IPS-11a (cell line): ENCODE measurements at regions not wholly inside any gene's neighbourhood (a gene's known extent, or its start where the extent isn't known, plus 50 kb on each side); places are given as distances from the start of the nearest gene placed in this dataset.
"Not testable (repeated sequence)": the region's sequence is repeated elsewhere in the genome, so short reads cannot be mapped to it uniquely, and the experiment has no call there.

Source experiments
- H3K4me3 ChIP-seq: one replicate; pipeline ENCODE4 v1.5.1; 2013; ENCODE audit warnings: low read depth, low read length, control low read depth

DNA sequence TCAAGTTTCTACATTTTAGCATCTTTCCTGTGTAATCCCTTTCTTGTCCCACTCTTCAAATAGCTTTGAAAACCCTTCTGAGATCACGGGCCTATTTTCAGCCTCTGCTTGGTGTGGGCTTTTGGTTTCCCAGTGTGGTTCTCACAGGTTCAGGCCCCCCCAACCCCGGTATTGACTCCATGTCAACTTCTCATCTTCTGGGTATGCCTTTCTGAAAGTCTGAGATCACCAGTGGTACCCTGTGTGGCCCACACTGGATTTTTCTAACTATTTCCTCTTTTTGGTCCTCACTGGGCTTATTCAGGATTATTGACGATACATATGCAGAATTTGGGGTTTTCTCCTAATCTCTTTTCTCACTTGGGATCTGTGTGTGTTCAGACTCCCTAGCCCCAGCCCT lies 146.9 kb upstream of the PLGLB2 start:
- not testable (repeated sequence) for H3K4me3 ChIP-seq

DNA sequence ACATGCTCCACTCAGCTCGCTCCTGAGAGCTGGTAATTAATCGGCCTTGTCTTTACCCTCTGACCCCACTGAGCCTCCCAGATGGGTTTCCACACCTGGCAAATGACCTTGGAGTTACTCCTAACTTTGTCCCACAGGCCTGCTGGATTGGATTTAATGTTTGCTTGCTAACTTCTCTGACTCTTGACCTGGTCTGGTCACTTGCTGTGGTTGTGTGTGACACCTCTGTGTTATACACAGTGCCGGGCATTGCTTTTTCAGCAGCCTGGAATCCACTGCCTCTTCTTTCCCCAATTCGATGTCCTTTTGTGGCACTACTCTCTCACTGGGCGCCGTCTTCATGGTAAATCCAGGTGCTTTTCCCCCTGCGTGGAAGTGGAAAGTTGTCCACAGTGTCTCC lies 145.8 kb upstream of the PLGLB2 start:
- H3K4me3 ChIP-seq: not testable (repeated sequence)

DNA sequence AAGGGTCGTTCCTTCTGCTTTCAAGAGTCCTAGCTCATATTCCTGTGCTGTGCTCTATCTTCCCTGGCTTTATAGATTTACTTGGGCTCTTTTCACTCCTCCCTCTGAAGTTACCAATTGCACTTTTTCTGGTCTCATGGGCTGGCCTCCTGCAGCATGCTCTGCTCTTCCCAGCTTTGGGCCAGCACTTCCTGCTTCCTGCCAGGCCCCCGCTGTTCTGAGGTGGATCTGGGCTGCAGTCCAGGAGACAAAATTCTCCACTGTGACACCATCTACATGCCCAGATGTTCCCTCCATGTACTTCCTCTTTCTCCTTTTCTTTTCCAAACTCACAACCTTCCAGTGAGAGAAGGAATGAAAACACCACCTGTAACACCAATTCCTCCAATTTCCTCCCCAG lies 145.2 kb upstream of the PLGLB2 start:
- H3K4me3 ChIP-seq: not testable (repeated sequence)

DNA sequence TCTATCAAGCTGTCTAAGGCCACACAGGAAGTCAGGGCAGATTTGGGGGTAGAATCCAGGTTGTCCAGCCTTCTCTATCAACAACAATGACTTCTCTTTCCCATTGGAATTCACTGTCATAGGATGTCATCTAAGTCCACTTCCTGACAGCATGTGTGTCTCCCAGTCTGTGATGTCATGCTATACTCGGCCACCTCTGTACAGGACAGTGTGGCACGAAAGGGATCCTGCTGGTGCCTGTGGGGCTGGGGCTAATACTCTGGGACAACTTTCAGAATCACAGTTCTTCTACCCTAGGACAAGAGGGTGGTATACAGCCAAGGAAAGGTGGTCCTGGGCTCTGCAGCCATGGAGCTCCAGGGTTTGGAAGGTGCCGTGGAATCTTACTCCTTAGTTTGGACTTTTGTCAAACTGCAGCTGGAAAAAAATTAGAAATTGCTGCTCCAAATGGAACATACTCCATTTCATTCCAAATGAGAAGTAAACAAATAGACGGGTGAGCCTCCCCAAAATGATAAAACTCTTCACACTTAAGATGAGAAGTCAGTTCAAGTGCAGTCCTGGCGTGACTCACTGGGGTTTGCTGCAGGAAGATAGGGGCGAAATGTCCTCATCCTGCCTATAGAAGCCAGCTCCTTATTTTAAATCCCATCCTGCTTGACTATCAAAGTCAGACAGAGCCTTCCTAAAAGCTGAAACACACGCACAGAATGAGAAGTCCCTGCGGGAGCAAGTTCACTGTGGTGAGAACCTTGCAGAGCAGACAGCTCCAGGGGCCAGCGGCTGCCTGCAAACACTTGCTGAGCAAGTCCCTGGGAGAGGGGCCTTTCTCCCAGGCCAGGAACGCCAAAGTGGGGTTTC lies 144.2 kb upstream of the PLGLB2 start:
- H3K4me3 ChIP-seq: not testable (repeated sequence)

DNA sequence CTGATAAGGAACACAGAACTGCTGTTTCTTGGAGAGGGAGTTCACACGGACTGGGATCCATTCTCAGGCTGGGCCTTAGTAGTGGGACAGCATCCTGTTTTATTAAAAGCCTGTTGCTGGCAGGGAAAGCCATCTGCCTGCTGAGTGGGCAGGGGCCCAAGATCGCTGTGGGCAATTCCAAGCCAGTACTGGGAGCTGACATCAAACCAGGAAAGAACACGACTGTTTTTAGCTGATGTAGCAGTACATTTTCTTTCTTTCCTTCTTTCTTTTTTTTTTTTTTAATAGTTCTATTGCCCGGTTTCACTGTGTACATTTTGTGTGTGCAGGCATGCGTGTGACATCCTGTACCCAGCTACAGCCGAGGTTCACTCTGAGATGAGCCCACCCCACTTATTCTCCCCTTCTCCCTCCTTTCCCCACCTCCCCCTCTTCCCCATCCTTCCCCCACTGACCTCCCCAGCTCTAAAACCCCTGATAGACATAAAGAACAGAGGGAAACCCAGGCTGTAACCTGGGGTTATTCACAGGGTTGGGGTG lies 143.5 kb upstream of the PLGLB2 start:
- H3K4me3 ChIP-seq: not testable (repeated sequence)

DNA sequence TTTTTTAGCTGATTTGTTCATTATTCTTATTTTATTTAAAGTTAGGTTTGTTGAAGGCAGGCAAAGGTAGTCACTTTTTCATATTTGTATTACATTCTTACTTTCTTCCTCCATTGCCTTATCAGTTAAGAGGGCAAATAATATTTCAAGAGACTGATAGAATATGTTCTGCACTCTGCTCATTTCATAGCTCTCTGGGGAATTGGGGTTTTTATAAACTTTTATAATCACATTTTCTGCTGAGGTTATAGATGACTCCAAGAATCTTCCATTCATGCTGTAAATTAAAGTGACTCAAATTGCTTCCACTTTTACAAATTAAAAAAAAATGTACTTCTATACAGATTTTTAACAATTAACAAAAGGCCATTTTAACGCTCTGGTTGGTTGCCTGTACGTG lies 142.9 kb upstream of the PLGLB2 start:
- H3K4me3 ChIP-seq: not testable (repeated sequence)

DNA sequence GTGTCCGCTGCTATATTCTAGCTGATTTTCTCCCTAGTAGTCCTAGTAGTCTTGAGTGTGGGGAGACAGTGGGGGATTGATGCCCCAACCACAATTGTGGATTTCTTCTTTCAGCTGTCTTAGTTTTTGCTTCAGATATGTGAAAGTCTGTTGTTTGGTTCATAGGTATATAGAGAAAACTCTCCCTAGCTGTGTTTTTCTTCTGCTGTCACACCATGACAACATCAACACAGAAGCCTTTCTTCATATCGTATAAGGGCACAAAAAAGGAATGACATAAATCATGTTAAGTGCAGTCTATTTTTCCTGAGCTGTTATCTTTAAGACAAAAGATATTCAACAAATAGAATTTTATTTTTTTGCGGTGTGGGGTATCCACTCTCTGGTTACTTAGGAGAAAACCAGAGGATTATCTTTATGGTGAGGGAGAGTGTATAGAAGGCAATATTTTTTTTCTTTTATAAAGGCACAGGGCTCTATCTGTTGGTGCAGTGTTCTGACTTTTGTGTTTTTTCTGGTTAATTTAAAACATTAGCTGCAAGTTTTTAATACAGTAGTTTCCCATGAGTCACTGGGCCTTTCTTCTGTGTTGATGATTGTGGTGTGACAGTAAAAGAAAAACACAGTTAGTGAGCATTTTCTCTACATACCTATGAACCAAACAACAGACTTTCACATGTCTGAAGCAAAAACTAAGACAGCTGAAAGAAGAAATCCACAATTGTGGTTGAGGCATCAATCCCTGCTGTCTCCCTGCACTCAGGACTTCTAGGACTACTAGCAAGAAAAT lies 139.3 kb upstream of the PLGLB2 start:
- H3K4me3 ChIP-seq: not testable (repeated sequence)

DNA sequence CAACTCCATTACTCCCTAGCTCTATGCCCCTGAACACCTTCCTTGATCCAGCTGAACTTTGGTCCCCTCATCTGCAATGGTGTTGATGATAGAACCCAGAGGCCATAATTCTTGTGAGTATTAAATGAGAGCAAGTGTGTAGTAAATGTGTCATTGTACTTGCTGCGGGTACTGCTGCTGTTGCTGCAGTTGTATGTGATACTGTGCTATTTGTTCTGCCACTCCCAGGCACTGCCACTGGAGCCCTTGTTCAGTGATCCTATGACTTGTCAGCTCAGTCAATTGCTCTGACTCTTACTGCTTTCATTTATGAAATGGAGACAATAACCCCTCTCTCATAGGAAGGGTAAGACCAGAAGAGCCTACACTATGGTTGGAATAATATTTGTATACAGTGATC lies 136.9 kb upstream of the PLGLB2 start:
- H3K4me3 ChIP-seq: not testable (repeated sequence)

DNA sequence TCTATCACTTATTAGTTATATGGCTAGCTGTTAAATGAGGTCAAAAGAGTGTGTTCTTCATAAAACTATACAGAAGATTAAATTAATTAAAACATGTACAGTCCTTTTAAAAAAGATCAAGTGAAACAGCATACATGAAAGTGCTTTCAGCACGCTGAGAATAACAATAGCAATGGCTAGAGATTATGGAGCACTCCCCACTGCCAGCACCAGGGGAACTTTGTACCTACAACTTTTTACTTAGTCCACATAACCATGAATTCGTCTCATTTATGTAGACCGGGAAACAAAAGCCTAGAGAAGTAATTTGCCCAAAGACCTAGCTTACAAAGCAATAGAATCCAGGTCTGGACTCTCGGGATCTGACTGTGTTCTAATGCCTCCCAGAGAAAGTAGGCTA lies 136.5 kb upstream of the PLGLB2 start:
- H3K4me3 ChIP-seq: not testable (repeated sequence)

DNA sequence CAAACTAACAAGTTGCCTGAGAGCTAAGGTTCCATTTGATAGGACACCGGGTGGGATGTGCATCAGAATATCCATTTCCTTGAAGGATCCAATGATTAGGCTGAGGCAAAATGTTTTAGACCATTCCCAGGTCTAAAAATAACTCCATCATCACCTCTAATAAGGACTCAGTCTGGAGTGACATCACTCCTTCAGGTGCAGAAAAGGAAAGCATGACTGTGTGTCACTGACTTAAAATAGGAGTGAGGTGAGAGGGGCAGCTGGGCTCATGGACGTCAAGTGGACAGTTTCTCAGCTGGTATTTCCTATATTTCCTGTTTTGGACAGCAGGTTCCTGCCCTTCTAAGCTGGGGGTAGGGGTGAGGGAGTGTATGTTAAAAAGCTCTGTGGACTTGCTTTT lies 135.9 kb upstream of the PLGLB2 start:
- H3K4me3 ChIP-seq: not testable (repeated sequence)

DNA sequence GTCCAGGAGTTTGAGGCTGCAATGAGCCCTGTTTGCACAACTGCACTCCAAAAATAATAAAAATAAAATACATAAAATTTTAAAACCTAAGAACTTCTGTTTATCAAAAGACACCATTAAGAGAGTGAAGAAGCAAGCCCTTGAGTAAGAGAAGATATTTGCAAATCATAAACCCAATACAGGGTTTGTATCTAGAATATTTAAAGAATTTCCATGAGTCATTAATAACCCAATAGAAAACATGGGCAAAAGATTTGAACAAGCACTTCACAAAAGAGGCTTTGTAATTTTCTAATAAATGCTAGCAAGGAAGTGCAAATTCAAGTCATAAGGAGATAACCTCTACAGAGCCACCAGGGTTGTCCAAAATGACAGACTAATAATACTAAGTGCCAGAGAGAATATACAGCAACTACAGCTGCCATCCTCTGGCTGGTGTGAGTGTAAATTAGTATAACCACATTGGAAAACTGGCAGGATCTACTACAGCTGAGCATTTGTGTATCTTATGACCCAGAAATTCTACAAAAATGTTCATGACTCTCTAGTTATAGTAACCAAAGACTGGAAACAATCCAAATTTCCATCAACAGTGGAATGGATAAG lies 133.0 kb upstream of the PLGLB2 start:
- H3K4me3 ChIP-seq: not testable (repeated sequence)

DNA sequence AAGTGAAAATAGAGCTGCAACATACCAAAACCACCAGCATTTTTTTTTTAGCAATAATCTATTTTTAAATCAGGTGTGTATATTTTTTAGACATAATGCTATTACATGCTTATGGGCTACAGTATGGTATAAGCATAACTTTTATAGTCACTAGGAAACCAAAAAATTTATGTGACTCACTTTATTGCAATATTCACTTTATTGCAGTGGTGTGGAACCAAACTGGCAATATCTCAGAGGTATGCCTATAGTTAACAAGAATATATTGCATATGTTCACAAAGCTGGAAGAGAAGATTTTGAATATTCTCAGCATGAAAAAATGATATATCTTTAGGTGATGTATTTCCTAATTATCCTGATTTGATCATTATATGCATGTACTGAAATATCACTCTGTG lies 128.8 kb upstream of the PLGLB2 start:
- not testable (repeated sequence) for H3K4me3 ChIP-seq

DNA sequence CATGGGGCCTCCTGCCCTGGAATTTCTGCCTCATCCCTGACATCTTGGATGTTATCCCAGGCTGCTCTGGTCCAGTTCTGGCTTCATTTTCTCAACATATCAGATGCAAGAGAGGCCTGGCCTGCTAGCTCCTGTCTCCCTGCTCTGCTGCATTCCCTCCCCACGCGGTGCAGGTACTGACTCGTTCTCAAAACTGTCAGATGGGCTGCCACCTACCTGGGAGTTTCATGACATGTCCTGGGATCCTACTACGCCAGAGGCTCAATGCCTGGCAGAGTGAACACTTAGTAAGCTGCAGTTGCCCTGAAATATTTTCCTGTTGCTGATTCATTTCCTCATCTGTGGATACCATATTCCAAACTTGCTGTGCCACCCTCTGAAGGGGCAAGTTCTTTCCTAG lies 126.7 kb upstream of the PLGLB2 start:
- not testable (repeated sequence) for H3K4me3 ChIP-seq

DNA sequence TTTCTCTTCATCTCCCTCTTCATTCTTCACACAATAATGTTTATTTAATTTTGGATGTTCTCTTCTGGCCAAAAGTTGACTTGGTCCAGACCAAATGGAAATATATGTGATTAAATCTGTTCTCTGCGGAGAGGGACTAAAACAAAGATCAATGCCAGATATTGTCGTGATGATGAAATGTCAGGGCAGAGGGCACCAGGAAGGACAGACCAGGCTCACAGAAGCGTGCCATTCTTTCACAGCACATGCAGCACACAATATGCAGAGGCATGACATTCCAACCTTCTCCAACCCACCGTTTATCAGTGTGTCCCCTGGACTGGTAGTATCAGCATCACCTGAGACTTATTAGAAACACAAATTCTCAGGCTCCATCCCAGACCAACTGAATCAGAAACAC lies 125.2 kb upstream of the PLGLB2 start:
- H3K4me3 ChIP-seq: not testable (repeated sequence)

DNA sequence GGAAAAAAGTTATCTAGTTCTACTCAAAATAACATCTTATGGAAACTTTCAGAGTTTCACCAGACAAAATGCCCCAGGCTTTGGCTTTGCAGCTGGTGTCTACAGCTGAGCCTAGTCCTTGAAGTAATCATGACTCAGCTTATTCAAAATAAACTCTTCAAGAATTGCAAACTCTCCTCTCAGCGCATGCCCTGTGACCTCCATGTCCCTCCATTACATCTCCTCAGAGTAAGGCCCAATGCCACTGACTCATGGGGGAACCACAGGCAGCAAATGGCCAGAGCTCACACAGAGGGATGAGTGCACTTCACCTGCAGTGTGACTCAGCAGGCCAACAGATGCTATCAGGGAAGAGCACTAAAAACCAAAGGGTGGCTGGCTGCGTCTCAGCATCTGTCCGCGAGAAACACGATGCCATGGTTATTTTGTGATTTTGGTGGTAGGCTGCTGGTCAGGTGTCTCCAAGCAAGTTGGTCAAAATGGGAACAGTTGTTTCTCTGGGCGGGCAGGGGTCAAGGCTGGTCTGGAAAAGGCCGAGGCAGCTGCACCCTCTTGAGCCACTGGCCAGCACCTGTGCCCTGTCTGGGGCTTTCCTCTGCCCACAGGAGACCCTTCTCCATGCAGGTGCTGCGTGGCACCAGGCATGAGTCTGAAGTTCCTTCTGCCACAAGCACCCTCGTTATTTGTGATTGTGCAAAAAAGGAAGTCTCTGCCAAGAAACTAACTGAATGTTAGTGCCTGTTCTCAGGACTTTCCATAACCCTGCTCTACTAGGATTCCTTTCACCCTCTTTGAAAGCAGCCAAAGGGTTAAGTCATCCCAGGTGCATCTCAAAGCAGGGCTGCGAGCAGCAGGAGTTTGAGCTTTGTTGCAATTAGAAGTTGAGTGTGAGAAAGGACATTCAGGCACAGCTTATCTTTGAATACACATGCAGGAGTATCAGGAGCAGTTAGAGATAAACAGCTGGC lies 118.1 kb upstream of the PLGLB2 start:
- not testable (repeated sequence) for H3K4me3 ChIP-seq

DNA sequence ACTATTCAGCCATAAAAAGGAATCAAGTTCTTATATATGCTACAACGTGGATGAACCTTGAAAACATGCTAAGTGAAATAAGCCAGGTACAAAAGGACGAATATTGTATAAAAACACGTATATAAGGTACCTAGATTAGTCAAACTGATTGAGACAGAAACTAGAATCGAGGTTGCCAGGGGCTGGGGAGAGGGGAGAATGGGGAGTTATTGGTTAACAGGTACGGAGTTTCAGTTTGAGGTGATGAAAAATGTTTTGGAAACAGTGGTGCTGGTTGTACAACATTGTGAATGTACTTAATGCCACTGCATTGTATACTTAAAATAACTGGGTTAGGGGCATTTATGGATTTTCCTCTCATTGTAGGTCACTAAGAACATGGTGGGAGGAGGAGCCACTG lies 117.0 kb upstream of the PLGLB2 start:
- not testable (repeated sequence) for H3K4me3 ChIP-seq

DNA sequence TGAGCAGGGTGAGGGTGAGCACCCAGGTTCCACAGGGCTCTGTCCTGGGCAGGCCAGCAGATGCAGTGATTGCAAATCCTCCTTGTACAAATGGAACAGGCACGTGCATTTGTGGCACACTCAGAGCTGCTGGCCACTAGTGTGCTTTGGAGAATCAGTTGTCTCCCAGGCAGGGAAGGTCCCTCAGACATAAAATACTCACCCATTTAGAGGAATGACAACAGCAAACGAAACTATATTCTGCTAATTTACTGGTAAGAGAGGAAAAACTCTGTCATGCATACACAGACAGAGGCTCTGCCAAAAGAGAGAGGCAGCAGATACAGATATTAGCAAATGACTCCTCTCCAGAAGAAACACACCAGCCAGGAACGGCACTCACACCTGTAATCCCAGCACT lies 116.5 kb upstream of the PLGLB2 start:
- not testable (repeated sequence) for H3K4me3 ChIP-seq

DNA sequence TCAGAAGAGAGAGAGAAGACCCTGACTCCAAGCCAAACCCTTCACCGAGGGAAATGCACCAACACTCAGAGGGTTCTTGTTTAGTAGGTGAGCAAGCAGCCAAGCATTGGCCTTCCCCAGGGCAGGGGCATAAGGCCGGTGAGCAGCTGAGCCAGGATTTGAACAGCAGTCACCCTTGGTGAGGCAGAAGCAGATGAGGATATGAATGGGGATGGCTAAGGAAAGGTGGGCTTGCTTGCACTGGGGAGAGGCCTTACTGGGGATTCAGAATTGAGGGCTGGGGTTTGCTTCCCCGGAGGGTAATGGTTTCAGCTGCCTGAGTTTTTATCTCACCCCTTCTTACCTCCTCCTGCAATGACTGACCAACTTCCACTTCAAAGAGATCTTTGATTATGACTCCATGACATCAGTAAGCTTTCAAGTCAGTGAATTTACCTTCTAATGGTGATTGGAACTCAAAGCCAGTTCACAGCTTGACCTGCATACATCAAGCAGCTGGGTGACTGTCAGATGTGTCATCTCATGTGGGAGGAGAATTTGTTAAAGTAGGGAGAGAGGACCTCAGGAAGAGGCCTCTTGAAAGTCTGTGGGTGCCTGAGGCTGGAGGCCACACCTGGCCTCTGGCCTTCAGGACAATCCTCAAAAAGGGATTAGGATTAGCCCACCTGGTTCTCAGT lies 114.5 kb upstream of the PLGLB2 start:
- not testable (repeated sequence) for H3K4me3 ChIP-seq

DNA sequence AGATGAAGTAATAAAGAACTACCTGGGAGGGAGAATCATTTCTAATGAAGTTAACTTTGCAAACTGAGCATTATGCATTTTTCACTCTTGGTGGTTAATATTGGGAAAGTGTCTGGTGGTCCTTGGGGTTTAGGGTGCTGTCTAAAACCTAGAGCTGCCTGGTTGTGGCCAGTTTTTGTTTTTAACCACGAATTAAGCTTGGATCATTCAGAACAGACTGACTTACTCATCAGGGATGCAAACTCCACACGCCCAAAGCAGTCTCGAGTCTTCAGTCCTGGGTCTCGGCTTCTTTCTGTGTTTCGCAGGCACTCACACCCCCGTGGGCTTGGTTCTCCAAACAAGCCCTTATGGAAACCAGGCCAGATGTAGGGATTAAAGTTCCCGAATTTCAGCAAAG lies 113.8 kb upstream of the PLGLB2 start:
- H3K4me3 ChIP-seq: not testable (repeated sequence)
